Medulla oblongata (tissue), 1 donor: ENCODE measurements at regions not wholly inside any gene's neighbourhood (a gene's known extent, or its start where the extent isn't known, plus 50 kb on each side); places are given as distances from the start of the nearest gene placed in this dataset.

Experiments used
- DNase-seq: peaks from one replicate; pipeline ENCODE4 v3.0.0-alpha.2; 2015; ENCODE audit errors: extremely low spot score

- DNase-seq, result no peak
Measured at GRCh38 chr12:31781894-31782540, 53.2 kb upstream of the AMN1 start.

GRCh38 chr12:31780096-31780495 is 51.3 kb upstream of the AMN1 start:
- DNase-seq, result no peak

GRCh38 chr12:31778687-31779086 is 49.9 kb upstream of the AMN1 start:
- DNase-seq, result no peak
